GM19240 (cell line): ENCODE measurements at regions not wholly inside any gene's neighbourhood (a gene's known extent, or its start where the extent isn't known, plus 50 kb on each side); places are given as distances from the start of the nearest gene placed in this dataset.
A peak's percentile ranks its signal among the peaks of the same experiment; 100 is the strongest.
"Not testable (repeated sequence)": the region's sequence is repeated elsewhere in the genome, so short reads cannot be mapped to it uniquely, and the experiment has no call there.

ENCODE experiments used
- DNase-seq: peaks from one replicate; pipeline ENCODE4 v3.0.0; 2011; ENCODE audit warnings: low spot score; ENCODE audit not compliant: insufficient read length

GRCh38 chr4:124092541-124092984 lies 620.0 kb downstream of the ANKRD50 start:
- no peak for DNase-seq

- no peak for DNase-seq
These were observed 616.9 kb downstream of the ANKRD50 start for GRCh38 chr4:124095621-124096020.

GRCh38 chr4:124096290-124096689 lies 616.2 kb downstream of the ANKRD50 start:
- DNase-seq = no peak

GRCh38 chr4:124097447-124097846 lies 615.1 kb downstream of the ANKRD50 start:
- no peak for DNase-seq

GRCh38 chr4:124104101-124104500 lies 608.4 kb downstream of the ANKRD50 start:
- no peak for DNase-seq

- DNase-seq = no peak
These were observed 607.9 kb downstream of the ANKRD50 start for GRCh38 chr4:124104628-124105027.

GRCh38 chr4:124105212-124105611 lies 607.3 kb downstream of the ANKRD50 start:
- DNase-seq = no peak

GRCh38 chr4:124111411-124111810 lies 601.1 kb downstream of the ANKRD50 start:
- DNase-seq = no peak

GRCh38 chr4:124111922-124112321 lies 600.6 kb downstream of the ANKRD50 start:
- peak; percentile 1 for DNase-seq

GRCh38 chr4:124118061-124118460 lies 594.5 kb downstream of the ANKRD50 start:
- DNase-seq = no peak

GRCh38 chr4:124121461-124121971 lies 591.0 kb downstream of the ANKRD50 start:
- DNase-seq = no peak

- DNase-seq = no peak
These were observed 589.4 kb downstream of the ANKRD50 start for GRCh38 chr4:124123181-124123580.

GRCh38 chr4:124123721-124124120 lies 588.8 kb downstream of the ANKRD50 start:
- no peak for DNase-seq

- not testable (repeated sequence) for DNase-seq
These were observed 581.2 kb downstream of the ANKRD50 start for GRCh38 chr4:124131324-124131723.

GRCh38 chr4:124132161-124132560 lies 580.4 kb downstream of the ANKRD50 start:
- no peak for DNase-seq

- DNase-seq = no peak
These were observed 578.8 kb downstream of the ANKRD50 start for GRCh38 chr4:124133753-124134152.

GRCh38 chr4:124135409-124135813 lies 577.1 kb downstream of the ANKRD50 start:
- DNase-seq = no peak

- DNase-seq = no peak
These were observed 573.5 kb downstream of the ANKRD50 start for GRCh38 chr4:124139044-124139443.

- DNase-seq = no peak
These were observed 568.9 kb downstream of the ANKRD50 start for GRCh38 chr4:124143632-124144031.

GRCh38 chr4:124144238-124144654 lies 568.3 kb downstream of the ANKRD50 start:
- DNase-seq = no peak

- DNase-seq = no peak
These were observed 566.5 kb downstream of the ANKRD50 start for GRCh38 chr4:124146068-124146467.

- no peak for DNase-seq
These were observed 561.5 kb downstream of the ANKRD50 start for GRCh38 chr4:124151031-124151430.

GRCh38 chr4:124152132-124152531 lies 560.4 kb downstream of the ANKRD50 start:
- DNase-seq = no peak

- DNase-seq = no peak
These were observed 557.3 kb downstream of the ANKRD50 start for GRCh38 chr4:124155239-124155638.
